ENCODE measurements at regions not wholly inside any gene's neighbourhood (a gene's known extent, or its start where the extent isn't known, plus 50 kb on each side); places are given as distances from the start of the nearest gene placed in this dataset.

DNA sequence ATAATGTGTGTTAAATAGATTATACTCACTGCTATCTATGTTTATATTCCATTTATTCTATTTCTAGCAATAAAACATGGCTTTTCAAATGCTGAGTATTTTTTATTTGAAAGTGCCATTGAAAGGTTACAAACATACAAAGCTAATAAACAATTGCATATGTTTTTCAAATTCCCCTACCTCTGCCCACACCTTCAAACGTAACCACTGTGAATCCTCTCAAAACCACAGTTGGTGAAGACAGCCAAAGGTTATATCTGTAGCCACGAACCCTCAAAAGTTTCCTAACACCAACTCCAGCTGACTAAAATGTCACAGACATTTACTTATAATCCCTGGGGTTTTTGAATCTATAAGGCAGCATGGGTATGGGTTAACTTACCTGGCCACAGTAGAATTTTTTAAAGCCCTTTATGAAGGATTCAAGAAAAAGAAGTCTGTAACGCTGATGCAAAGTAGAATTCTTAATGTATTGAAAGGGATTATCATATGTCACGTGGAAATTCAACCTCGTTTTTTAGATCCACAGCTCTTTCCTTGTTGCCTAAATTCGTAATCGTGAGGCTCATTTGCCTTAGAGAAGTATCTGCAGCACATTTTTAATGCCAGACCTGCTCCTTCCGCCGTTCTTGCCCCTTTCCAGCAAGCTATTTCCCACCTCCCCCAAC is 122.5 kb upstream of the ZC3H12C start:
- DNase-seq (ENCODE audit: low read depth) = no peak
- TF ChIP-seq, protein P1, sequence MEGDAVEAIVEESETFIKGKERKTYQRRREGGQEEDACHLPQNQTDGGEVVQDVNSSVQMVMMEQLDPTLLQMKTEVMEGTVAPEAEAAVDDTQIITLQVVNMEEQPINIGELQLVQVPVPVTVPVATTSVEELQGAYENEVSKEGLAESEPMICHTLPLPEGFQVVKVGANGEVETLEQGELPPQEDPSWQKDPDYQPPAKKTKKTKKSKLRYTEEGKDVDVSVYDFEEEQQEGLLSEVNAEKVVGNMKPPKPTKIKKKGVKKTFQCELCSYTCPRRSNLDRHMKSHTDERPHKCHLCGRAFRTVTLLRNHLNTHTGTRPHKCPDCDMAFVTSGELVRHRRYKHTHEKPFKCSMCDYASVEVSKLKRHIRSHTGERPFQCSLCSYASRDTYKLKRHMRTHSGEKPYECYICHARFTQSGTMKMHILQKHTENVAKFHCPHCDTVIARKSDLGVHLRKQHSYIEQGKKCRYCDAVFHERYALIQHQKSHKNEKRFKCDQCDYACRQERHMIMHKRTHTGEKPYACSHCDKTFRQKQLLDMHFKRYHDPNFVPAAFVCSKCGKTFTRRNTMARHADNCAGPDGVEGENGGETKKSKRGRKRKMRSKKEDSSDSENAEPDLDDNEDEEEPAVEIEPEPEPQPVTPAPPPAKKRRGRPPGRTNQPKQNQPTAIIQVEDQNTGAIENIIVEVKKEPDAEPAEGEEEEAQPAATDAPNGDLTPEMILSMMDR (IDR thresholded peaks at IDR 0.05; ENCODE audit: control insufficient read depth, extremely low read depth, insufficient read depth) = no peak
- H3K4me3 ChIP-seq (ENCODE audit: low read depth, low read length) = no peak overlapping the region

DNA sequence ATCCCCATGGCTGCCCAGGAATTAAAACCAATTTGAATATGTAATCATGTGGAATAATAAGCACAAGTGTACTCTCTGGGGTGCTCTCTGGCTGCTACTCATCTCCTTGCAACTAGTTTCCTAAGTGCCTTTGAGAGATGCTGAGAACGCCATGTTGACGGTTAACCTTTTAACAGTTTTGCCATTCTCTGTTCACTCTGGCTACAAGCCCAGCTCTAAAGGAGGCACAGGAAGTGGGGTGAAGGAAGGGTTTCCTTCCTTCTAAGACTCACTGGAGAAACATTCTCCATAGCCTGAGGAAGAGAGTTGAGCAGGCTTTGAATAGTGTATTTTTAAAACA is 122.0 kb upstream of the ZC3H12C start:
- H3K4me3 ChIP-seq (ENCODE audit: low read depth, low read length) = no peak overlapping the region
- TF ChIP-seq, protein P1 (IDR thresholded peaks at IDR 0.05; ENCODE audit: control insufficient read depth, extremely low read depth, insufficient read depth) = no peak
- no peak for DNase-seq (ENCODE audit: low read depth)

DNA sequence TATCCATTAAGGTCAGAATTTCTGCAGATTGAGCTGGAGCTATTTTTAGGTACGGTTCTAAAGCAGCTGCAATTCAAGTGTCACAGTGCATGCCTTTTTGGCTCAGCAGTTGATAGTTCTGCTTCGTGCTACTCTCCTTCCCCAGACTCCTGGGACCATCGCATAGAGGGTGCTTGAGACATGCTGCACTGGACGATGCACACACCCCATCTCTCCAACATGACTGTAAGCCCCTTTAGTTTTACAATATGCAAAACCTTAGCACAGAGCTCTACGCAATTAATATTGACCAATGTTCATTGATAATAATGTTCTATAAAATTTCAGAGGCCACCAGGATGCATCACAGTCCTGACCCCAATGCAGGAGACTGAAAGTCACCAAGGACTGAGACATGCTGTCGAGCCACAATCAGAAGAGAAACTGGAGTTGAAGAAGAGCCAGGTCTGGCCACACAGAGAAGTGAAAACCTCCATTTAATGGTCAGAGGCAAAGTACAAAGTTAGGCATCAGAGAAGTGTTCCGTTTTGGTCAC is 120.9 kb upstream of the ZC3H12C start:
- H3K4me3 ChIP-seq (ENCODE audit: low read depth, low read length) = no peak overlapping the region
- DNase-seq (ENCODE audit: low read depth) = no peak
- TF ChIP-seq, protein P1 (IDR thresholded peaks at IDR 0.05; ENCODE audit: control insufficient read depth, extremely low read depth, insufficient read depth) = no peak

DNA sequence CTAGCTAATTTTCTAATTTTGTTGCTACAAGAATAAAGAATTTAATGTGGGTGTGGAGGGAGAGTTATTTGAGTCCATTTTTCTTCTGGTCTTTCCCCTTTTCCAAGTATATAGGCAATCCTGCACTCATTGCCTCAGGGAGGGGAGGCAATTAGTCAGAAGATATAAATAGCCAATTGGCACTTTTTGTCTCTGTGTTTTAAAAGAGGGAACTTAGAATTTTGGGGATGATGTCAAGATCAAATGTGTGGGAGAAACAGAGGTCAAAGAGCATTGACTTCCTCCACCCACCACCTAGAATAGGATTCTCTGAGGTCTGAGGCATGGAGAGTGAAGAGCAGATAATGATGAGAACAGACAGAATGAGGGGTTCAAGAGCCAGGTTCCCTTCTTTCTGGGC is 120.3 kb upstream of the ZC3H12C start:
- DNase-seq (ENCODE audit: low read depth) = no peak
- TF ChIP-seq, protein P1 (IDR thresholded peaks at IDR 0.05; ENCODE audit: control insufficient read depth, extremely low read depth, insufficient read depth) = no peak
- no peak overlapping the region for H3K4me3 ChIP-seq (ENCODE audit: low read depth, low read length)

DNA sequence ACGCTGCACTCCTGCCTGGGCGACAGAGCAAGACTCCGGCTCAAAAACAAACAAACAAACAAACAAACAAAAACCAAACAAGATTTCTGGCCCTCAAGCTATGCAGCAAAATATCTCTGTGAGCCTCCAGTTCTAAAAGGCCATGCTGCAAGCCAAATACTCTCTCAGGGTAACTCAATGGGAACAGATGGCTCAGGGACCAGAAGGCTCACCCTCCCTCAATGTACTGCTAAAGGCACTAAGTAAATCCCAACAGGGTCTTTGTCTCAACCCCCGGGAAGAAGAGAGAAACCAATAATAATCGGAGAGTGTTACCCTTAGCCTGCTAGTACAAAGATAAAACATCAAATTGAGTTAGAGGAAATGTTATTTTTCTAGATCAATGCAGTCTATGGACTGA is 119.7 kb upstream of the ZC3H12C start:
- no peak overlapping the region for H3K4me3 ChIP-seq (ENCODE audit: low read depth, low read length)
- TF ChIP-seq, protein P1 (IDR thresholded peaks at IDR 0.05; ENCODE audit: control insufficient read depth, extremely low read depth, insufficient read depth) = no peak
- no peak for DNase-seq (ENCODE audit: low read depth)

DNA sequence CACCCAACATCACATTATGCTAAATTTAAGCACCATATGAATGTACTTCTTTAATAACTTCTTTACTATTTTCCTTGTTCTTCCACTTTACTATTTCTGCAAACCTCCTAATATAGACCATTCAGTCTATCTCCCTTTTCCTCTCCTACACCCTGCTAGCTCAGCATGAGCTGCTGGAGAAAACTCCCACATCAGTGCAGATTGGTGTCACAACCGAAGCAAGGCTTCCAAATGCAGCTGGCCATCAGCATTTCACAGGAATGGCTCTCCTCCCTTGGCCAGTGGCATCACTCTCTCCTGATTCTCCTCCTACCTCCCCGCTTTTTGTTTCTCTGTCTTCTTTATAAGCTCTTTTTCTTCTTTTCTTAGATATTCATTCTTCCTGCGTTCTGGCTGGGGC is 118.7 kb upstream of the ZC3H12C start:
- DNase-seq (ENCODE audit: low read depth) = no peak
- H3K4me3 ChIP-seq (ENCODE audit: low read depth, low read length) = no peak overlapping the region

More for the DNA sequence above, 118.7 kb upstream of the ZC3H12C start:
- TF ChIP-seq, protein P1 (IDR thresholded peaks at IDR 0.05; ENCODE audit: control insufficient read depth, extremely low read depth, insufficient read depth) = no peak
